ENCODE measurements at regions not wholly inside any gene's neighbourhood (a gene's known extent, or its start where the extent isn't known, plus 50 kb on each side); places are given as distances from the start of the nearest gene placed in this dataset.

- Histone ChIP-seq H3K4me1 (no peaks in the 10 kb centered on the region), H3K4me3 (no peak overlapping the region), H3K36me3 (no peaks in the 10 kb centered on the region), H3K9me3 (peaks cover 5% of the 10 kb centered on the region), H3K27ac (no peak overlapping the region), H3K27me3 (no peaks in the 10 kb centered on the region)
- DNase-seq (ENCODE audit: low spot score in 2 of 2): no peak
- TF ChIP-seq POLR2A (IDR thresholded peaks at IDR 0.05) (no peak), CTCF (IDR thresholded peaks at IDR 0.05) (no peak), EP300 (IDR thresholded peaks at IDR 0.05) (no peak), POLR2AphosphoS5 (IDR thresholded peaks at IDR 0.05) (no peak)
These were observed 716.2 kb upstream of the ARGLU1 start for GRCh38 chr13:107284173-107284572.

- Histone ChIP-seq H3K27ac (no peak overlapping the region), H3K9me3 (peaks cover 6% of the 10 kb centered on the region), H3K4me3 (no peak overlapping the region), H3K36me3 (no peaks in the 10 kb centered on the region), H3K4me1 (no peaks in the 10 kb centered on the region), H3K27me3 (no peaks in the 10 kb centered on the region)
- TF ChIP-seq POLR2A (IDR thresholded peaks at IDR 0.05): no peak
- no peak for TF ChIP-seq CTCF (IDR thresholded peaks at IDR 0.05)
- no peak for TF ChIP-seq POLR2AphosphoS5 (IDR thresholded peaks at IDR 0.05)
- TF ChIP-seq EP300 (IDR thresholded peaks at IDR 0.05): no peak
- DNase-seq (ENCODE audit: low spot score in 2 of 2): no peak
- WGBS: 80% methylated on average over 6 of the region's 6 CpGs
These were observed 710.0 kb upstream of the ARGLU1 start for GRCh38 chr13:107277911-107278310.

- TF ChIP-seq POLR2AphosphoS5 (IDR thresholded peaks at IDR 0.05): no peak
- TF ChIP-seq POLR2A (IDR thresholded peaks at IDR 0.05): no peak
- TF ChIP-seq EP300 (IDR thresholded peaks at IDR 0.05): no peak
- TF ChIP-seq CTCF (IDR thresholded peaks at IDR 0.05): no peak
- 73% methylated on average over 2 of the region's 2 CpGs for WGBS
- DNase-seq (ENCODE audit: low spot score in 2 of 2): no peak
- Histone ChIP-seq H3K4me1 (no peaks in the 10 kb centered on the region), H3K36me3 (no peaks in the 10 kb centered on the region), H3K4me3 (no peak overlapping the region), H3K27me3 (no peaks in the 10 kb centered on the region), H3K27ac (no peak overlapping the region), H3K9me3 (peaks cover 6% of the 10 kb centered on the region)
These were observed 709.0 kb upstream of the ARGLU1 start for GRCh38 chr13:107276936-107277335.

GRCh38 chr13:107275945-107276614 lies 708.1 kb upstream of the ARGLU1 start:
- Histone ChIP-seq H3K4me3 (no peak overlapping the region), H3K4me1 (no peaks in the 10 kb centered on the region), H3K9me3 (peaks cover 6% of the 10 kb centered on the region), H3K36me3 (no peaks in the 10 kb centered on the region), H3K27me3 (no peaks in the 10 kb centered on the region), H3K27ac (no peak overlapping the region)
- WGBS: 68% methylated on average over 6 of the region's 6 CpGs
- DNase-seq (ENCODE audit: low spot score in 2 of 2): no peak
- TF ChIP-seq POLR2A (IDR thresholded peaks at IDR 0.05) (no peak), CTCF (IDR thresholded peaks at IDR 0.05) (no peak), POLR2AphosphoS5 (IDR thresholded peaks at IDR 0.05) (no peak), EP300 (IDR thresholded peaks at IDR 0.05) (no peak)

- no peak for TF ChIP-seq POLR2A (IDR thresholded peaks at IDR 0.05)
- no peak for TF ChIP-seq POLR2AphosphoS5 (IDR thresholded peaks at IDR 0.05)
- no peak for TF ChIP-seq EP300 (IDR thresholded peaks at IDR 0.05)
- no peak for TF ChIP-seq CTCF (IDR thresholded peaks at IDR 0.05)
- Histone ChIP-seq H3K4me3 (no peak overlapping the region), H3K4me1 (no peaks in the 10 kb centered on the region), H3K36me3 (no peaks in the 10 kb centered on the region), H3K27ac (no peak overlapping the region), H3K9me3 (peaks cover 6% of the 10 kb centered on the region), H3K27me3 (no peaks in the 10 kb centered on the region)
- 73% methylated on average over 4 of the region's 4 CpGs for WGBS
- DNase-seq (ENCODE audit: low spot score in 2 of 2): no peak
These were observed 707.4 kb upstream of the ARGLU1 start for GRCh38 chr13:107275312-107275711.
